HL-60 (cell line): ENCODE measurements at regions not wholly inside any gene's neighbourhood (a gene's known extent, or its start where the extent isn't known, plus 50 kb on each side); places are given as distances from the start of the nearest gene placed in this dataset.

Experiments
- TF ChIP-seq, protein P1 (sequence below): IDR thresholded peaks from one replicate; pipeline ENCODE4 v1.5.1; 2011; ENCODE audit warnings: low read length, control low read depth, inconsistent platforms; ENCODE audit not compliant: insufficient read depth
- TF ChIP-seq, protein P2 (sequence below): IDR thresholded peaks from 2 replicates; pipeline ENCODE4 v1.6.1; 2012; ENCODE audit warnings: low read depth; ENCODE audit not compliant: insufficient replicate concordance

DNA sequence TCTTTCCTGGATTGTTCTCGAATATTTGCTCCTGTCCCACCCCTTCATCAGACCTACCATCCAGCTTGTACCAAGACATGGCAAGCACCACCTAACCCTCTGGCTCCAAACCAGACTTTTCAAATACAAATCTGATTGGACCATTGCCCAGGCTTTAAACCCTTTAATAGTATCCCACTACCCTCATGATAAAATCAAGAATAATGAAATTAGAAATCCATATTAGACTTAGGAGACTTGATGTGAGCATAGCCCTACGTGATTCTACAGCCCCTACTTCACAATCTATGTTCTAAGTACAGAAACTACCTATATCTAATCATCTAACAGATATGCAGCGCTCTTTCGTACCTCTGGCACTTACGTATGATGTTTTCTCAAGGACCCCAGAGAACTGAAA lies 375.2 kb upstream of the CPEB2 start:
- TF ChIP-seq, protein P1, sequence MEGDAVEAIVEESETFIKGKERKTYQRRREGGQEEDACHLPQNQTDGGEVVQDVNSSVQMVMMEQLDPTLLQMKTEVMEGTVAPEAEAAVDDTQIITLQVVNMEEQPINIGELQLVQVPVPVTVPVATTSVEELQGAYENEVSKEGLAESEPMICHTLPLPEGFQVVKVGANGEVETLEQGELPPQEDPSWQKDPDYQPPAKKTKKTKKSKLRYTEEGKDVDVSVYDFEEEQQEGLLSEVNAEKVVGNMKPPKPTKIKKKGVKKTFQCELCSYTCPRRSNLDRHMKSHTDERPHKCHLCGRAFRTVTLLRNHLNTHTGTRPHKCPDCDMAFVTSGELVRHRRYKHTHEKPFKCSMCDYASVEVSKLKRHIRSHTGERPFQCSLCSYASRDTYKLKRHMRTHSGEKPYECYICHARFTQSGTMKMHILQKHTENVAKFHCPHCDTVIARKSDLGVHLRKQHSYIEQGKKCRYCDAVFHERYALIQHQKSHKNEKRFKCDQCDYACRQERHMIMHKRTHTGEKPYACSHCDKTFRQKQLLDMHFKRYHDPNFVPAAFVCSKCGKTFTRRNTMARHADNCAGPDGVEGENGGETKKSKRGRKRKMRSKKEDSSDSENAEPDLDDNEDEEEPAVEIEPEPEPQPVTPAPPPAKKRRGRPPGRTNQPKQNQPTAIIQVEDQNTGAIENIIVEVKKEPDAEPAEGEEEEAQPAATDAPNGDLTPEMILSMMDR, result no peak
- TF ChIP-seq, protein P2, sequence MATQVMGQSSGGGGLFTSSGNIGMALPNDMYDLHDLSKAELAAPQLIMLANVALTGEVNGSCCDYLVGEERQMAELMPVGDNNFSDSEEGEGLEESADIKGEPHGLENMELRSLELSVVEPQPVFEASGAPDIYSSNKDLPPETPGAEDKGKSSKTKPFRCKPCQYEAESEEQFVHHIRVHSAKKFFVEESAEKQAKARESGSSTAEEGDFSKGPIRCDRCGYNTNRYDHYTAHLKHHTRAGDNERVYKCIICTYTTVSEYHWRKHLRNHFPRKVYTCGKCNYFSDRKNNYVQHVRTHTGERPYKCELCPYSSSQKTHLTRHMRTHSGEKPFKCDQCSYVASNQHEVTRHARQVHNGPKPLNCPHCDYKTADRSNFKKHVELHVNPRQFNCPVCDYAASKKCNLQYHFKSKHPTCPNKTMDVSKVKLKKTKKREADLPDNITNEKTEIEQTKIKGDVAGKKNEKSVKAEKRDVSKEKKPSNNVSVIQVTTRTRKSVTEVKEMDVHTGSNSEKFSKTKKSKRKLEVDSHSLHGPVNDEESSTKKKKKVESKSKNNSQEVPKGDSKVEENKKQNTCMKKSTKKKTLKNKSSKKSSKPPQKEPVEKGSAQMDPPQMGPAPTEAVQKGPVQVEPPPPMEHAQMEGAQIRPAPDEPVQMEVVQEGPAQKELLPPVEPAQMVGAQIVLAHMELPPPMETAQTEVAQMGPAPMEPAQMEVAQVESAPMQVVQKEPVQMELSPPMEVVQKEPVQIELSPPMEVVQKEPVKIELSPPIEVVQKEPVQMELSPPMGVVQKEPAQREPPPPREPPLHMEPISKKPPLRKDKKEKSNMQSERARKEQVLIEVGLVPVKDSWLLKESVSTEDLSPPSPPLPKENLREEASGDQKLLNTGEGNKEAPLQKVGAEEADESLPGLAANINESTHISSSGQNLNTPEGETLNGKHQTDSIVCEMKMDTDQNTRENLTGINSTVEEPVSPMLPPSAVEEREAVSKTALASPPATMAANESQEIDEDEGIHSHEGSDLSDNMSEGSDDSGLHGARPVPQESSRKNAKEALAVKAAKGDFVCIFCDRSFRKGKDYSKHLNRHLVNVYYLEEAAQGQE, result no peak
